Vagina (tissue), 2 donors: ENCODE measurements at regions not wholly inside any gene's neighbourhood (a gene's known extent, or its start where the extent isn't known, plus 50 kb on each side); places are given as distances from the start of the nearest gene placed in this dataset.

ENCODE experiments used
- POLR2A ChIP-seq, 2 donors: fragments of 450-650 bp; IDR thresholded peaks; one replicate each; pipeline ENCODE4 v1.6.1; 2017; ENCODE audit warnings: antibody characterized with exemption in 2 of 2, mild to moderate bottlenecking in 2 of 2, moderate library complexity in 2 of 2
- TF ChIP-seq, protein P1 (sequence below), 3 experiments: fragments of 450-650 bp in 2 of 3; fragments of 200-600 bp in 1 of 3; sonication (generic) in 1 of 3; IDR thresholded peaks; one replicate each; pipeline ENCODE4 v1.5.1; 2017 to 2019; ENCODE audit warnings: antibody characterized with exemption in 3 of 3, mild to moderate bottlenecking in 2 of 3, moderate library complexity in 2 of 3

DNA sequence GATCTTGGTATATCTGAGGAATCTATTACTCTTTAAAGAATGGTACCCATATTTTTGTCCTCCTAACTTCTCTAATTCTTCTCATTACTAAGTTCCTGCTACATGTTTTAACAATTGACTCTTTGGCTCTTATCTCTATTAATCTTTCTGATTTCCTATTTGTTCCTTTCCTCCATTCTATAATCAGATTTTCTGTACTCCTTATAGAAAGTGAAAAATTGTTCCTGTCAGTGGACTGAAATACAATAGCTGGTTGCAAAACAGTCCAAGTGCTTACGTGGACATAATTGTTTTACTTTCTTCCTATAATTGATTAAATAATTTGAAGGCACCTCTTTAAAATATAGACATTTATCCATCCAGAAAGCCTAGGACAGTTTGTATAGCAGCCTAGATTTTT is 86.7 kb upstream of the PTHLH start:
- TF ChIP-seq, protein P1, sequence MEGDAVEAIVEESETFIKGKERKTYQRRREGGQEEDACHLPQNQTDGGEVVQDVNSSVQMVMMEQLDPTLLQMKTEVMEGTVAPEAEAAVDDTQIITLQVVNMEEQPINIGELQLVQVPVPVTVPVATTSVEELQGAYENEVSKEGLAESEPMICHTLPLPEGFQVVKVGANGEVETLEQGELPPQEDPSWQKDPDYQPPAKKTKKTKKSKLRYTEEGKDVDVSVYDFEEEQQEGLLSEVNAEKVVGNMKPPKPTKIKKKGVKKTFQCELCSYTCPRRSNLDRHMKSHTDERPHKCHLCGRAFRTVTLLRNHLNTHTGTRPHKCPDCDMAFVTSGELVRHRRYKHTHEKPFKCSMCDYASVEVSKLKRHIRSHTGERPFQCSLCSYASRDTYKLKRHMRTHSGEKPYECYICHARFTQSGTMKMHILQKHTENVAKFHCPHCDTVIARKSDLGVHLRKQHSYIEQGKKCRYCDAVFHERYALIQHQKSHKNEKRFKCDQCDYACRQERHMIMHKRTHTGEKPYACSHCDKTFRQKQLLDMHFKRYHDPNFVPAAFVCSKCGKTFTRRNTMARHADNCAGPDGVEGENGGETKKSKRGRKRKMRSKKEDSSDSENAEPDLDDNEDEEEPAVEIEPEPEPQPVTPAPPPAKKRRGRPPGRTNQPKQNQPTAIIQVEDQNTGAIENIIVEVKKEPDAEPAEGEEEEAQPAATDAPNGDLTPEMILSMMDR (IDR thresholded peaks at IDR 0.05): no peak
- no peak for TF ChIP-seq POLR2A (IDR thresholded peaks at IDR 0.05)
